K562 (cell line): ENCODE measurements at regions not wholly inside any gene's neighbourhood (a gene's known extent, or its start where the extent isn't known, plus 50 kb on each side); places are given as distances from the start of the nearest gene placed in this dataset.

Experiments
- CTCF ChIP-seq, 3 experiments: IDR thresholded peaks in 2 of 3; conservative IDR thresholded peaks in 1 of 3; 2 replicates each; pipeline ENCODE4 v1.5.1; 2011 to 2012; ENCODE audit warnings: low read length in 3 of 3, mild to moderate bottlenecking in 3 of 3, control low read depth in 2 of 3, improper control_type of control experiment in 1 of 3, inconsistent platforms in 1 of 3, low read depth in 1 of 3, mixed read lengths in 1 of 3, moderate library complexity in 1 of 3; ENCODE audit not compliant: insufficient read depth in 2 of 3
- FOXK1 ChIP-seq: sonication (generic); formaldehyde crosslinking; IDR thresholded peaks from 2 replicates; pipeline ENCODE4 v1.8.0; 2022; ENCODE audit warnings: missing genetic modification reagents, mild to moderate bottlenecking, borderline replicate concordance
- GATA2 ChIP-seq: sonication (generic); formaldehyde crosslinking; IDR thresholded peaks from 2 replicates; pipeline ENCODE4 v1.4.0; 2020; ENCODE audit warnings: mild to moderate bottlenecking, missing genetic modification reagents
- KAT8 ChIP-seq: fragments of 450-650 bp; IDR thresholded peaks from 2 replicates; pipeline ENCODE4 v1.6.1; 2016; ENCODE audit warnings: low read depth, mild to moderate bottlenecking
- TF ChIP-seq, protein P1 (sequence below), 2 experiments: fragments of 450-650 bp; formaldehyde crosslinking in 1 of 2; IDR thresholded peaks; 2 replicates each; pipeline versions ENCODE4 v1.4.0 to v1.6.1; 2014 to 2020; ENCODE audit warnings: mild to moderate bottlenecking in 2 of 2, borderline replicate concordance in 1 of 2, low read depth in 1 of 2

DNA sequence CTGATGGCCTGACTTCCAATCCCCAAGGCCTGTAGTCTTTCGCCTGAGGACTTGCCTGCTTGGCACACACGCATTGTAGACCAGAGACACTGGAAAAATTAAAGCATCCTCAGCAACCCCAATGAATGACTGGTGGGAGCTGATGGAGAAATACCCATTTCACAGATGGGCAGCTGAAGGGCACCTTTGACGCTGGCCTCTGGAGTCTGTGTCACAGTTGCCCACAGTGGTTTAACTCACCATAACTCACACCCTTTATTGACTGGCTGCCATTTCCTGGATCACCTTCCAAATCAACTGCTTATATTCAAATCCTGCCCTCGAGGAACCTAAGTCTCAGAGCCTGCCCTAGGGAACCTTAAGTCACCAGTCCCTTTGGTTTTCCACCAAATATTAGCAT, 183.1 kb downstream of the SHQ1 start:
- no peak for TF ChIP-seq CTCF (IDR thresholded peaks at IDR 0.05 in 2 of 3, conservative IDR thresholded peaks at IDR 0.05 in 1 of 3; ENCODE audit: insufficient read depth in 2 of 3, low read depth in 1 of 3, low read length in 3 of 3)
- no peak for TF ChIP-seq GATA2 (CRISPR knock-in tag)
- TF ChIP-seq, protein P1, sequence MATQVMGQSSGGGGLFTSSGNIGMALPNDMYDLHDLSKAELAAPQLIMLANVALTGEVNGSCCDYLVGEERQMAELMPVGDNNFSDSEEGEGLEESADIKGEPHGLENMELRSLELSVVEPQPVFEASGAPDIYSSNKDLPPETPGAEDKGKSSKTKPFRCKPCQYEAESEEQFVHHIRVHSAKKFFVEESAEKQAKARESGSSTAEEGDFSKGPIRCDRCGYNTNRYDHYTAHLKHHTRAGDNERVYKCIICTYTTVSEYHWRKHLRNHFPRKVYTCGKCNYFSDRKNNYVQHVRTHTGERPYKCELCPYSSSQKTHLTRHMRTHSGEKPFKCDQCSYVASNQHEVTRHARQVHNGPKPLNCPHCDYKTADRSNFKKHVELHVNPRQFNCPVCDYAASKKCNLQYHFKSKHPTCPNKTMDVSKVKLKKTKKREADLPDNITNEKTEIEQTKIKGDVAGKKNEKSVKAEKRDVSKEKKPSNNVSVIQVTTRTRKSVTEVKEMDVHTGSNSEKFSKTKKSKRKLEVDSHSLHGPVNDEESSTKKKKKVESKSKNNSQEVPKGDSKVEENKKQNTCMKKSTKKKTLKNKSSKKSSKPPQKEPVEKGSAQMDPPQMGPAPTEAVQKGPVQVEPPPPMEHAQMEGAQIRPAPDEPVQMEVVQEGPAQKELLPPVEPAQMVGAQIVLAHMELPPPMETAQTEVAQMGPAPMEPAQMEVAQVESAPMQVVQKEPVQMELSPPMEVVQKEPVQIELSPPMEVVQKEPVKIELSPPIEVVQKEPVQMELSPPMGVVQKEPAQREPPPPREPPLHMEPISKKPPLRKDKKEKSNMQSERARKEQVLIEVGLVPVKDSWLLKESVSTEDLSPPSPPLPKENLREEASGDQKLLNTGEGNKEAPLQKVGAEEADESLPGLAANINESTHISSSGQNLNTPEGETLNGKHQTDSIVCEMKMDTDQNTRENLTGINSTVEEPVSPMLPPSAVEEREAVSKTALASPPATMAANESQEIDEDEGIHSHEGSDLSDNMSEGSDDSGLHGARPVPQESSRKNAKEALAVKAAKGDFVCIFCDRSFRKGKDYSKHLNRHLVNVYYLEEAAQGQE (IDR thresholded peaks at IDR 0.05; ENCODE audit: borderline replicate concordance) = no peak
- TF ChIP-seq, protein P1 (CRISPR knock-in tag; IDR thresholded peaks at IDR 0.05; ENCODE audit: low read depth) = no peak
- no peak for TF ChIP-seq FOXK1 (CRISPR knock-in tag)
- no peak for TF ChIP-seq KAT8
